ENCODE measurements at regions not wholly inside any gene's neighbourhood (a gene's known extent, or its start where the extent isn't known, plus 50 kb on each side); places are given as distances from the start of the nearest gene placed in this dataset.
A peak's percentile ranks its signal among the peaks of the same experiment; 100 is the strongest.
"Not testable (repeated sequence)": the region's sequence is repeated elsewhere in the genome, so short reads cannot be mapped to it uniquely, and the experiment has no call there.

DNA sequence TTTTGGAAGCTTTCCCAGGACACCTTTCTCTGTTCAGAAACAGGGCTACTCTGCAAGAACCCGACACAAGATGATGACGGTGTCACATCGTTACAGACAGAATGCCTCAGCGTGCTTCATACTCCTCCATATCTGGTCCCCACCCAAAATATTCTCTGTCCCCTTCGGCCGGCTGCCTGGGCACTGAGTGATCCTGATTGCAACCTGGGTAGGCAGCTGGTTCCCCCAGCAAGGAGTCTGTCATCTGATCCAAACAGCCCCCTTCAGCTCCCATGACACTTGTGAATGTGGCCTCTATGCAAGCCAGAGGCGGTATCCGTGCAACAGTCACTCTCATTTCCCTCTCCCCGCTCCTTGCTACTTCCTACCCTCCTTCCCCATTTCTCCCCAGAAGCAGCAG is 431.7 kb upstream of the B3GAT1 start:
- DNase-seq, result no peak
- Histone ChIP-seq H2AFZ (ENCODE audit: low read length) (no peak overlapping the region), H3K27me3 (ENCODE audit: low read length) (no peaks in the 10 kb centered on the region), H3K4me2 (ENCODE audit: low read depth, low read length, poor library complexity, severe bottlenecking) (no peak overlapping the region), H4K20me1 (ENCODE audit: insufficient read depth, low read depth, low read length) (no peaks in the 10 kb centered on the region), H3K36me3 (ENCODE audit: insufficient read depth, low read length) (no peaks in the 10 kb centered on the region), H3K9me2 (replicated peaks; ENCODE audit: insufficient read depth, low read length) (no peaks in the 10 kb centered on the region), H3K79me2 (ENCODE audit: low read length) (no peaks in the 10 kb centered on the region), H3K4me3 (ENCODE audit: low read length) (no peak overlapping the region), H3K27ac (ENCODE audit: low read length) (no peak overlapping the region), H3K9ac (ENCODE audit: low read length) (no peak overlapping the region), H3K4me1 (ENCODE audit: low read length) (peaks cover 28% of the 10 kb centered on the region), H3K9me3 (ENCODE audit: low read length) (no peaks in the 10 kb centered on the region)

DNA sequence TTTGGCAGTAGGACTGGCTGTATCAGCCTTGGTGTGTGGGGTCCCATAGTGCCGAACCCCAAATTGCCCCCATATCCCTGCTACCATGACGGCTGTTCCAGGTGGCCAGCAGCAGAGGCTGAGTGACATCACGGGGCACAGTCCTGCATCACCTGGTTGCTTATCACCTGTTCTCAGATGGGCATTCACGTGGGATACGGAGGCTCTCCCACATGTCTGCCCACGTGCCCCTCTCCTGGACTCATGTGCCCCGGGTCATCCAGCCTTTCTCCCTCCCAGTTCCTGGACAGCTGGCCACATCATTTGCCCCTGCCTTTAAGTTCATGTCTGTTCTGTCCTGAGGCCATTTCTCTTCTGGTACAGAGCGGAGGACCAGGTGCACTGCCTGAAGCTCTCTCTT is 431.0 kb upstream of the B3GAT1 start:
- no peaks in the 10 kb centered on the region for H3K36me3 ChIP-seq (ENCODE audit: insufficient read depth, low read length)
- no peaks in the 10 kb centered on the region for H3K79me2 ChIP-seq (ENCODE audit: low read length)
- no peaks in the 10 kb centered on the region for H4K20me1 ChIP-seq (ENCODE audit: insufficient read depth, low read depth, low read length)
- DNase-seq, result no peak
- H3K9me2 ChIP-seq (replicated peaks; ENCODE audit: insufficient read depth, low read length), result no peaks in the 10 kb centered on the region
- no peak overlapping the region for H2AFZ ChIP-seq (ENCODE audit: low read length)
- no peaks in the 10 kb centered on the region for H3K27me3 ChIP-seq (ENCODE audit: low read length)
- peaks cover 28% of the 10 kb centered on the region for H3K4me1 ChIP-seq (ENCODE audit: low read length)
- H3K9ac ChIP-seq (ENCODE audit: low read length), result no peak overlapping the region
- no peaks in the 10 kb centered on the region for H3K9me3 ChIP-seq (ENCODE audit: low read length)
- H3K4me2 ChIP-seq (ENCODE audit: low read depth, low read length, poor library complexity, severe bottlenecking), result no peak overlapping the region
- no peak overlapping the region for H3K4me3 ChIP-seq (ENCODE audit: low read length)
- no peak overlapping the region for H3K27ac ChIP-seq (ENCODE audit: low read length)

DNA sequence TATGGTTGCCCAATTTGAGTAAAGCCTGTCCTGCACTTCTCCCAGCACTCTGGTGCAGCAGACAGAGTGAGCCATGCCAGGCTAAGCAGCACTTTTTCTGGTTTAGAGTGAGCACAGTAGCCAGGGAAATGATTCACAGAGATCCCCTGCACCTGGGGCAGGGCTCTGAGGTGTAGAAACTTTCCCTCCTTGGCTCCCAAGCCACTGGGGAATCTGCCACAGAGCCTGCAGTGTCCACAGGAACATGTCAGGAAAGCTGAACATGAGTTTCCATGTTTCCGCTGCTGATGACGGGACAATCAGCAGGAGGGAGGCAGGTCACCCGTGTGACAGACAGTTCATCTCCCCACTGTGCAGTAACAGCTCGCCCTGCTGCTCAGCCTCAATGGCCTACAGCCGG is 429.9 kb upstream of the B3GAT1 start:
- H3K27me3 ChIP-seq (ENCODE audit: low read length), result no peaks in the 10 kb centered on the region
- H3K4me3 ChIP-seq (ENCODE audit: low read length), result peak overlapping the region; percentile 71; the same call in 1 of the 2 replicates
- H3K9me2 ChIP-seq (replicated peaks; ENCODE audit: insufficient read depth, low read length), result no peaks in the 10 kb centered on the region
- H3K79me2 ChIP-seq (ENCODE audit: low read length), result no peaks in the 10 kb centered on the region
- H3K4me2 ChIP-seq (ENCODE audit: low read depth, low read length, poor library complexity, severe bottlenecking), result peak overlapping the region; percentile 92
- no peaks in the 10 kb centered on the region for H3K36me3 ChIP-seq (ENCODE audit: insufficient read depth, low read length)
- peak overlapping the region; percentile 84 for H3K9ac ChIP-seq (ENCODE audit: low read length)
- peaks cover 28% of the 10 kb centered on the region for H3K4me1 ChIP-seq (ENCODE audit: low read length)
- no peaks in the 10 kb centered on the region for H4K20me1 ChIP-seq (ENCODE audit: insufficient read depth, low read depth, low read length)
- H2AFZ ChIP-seq (ENCODE audit: low read length), result peak overlapping the region; percentile 56; the same call in 1 of the 2 replicates
- no peak for DNase-seq
- no peak overlapping the region for H3K27ac ChIP-seq (ENCODE audit: low read length)
- H3K9me3 ChIP-seq (ENCODE audit: low read length), result no peaks in the 10 kb centered on the region

DNA sequence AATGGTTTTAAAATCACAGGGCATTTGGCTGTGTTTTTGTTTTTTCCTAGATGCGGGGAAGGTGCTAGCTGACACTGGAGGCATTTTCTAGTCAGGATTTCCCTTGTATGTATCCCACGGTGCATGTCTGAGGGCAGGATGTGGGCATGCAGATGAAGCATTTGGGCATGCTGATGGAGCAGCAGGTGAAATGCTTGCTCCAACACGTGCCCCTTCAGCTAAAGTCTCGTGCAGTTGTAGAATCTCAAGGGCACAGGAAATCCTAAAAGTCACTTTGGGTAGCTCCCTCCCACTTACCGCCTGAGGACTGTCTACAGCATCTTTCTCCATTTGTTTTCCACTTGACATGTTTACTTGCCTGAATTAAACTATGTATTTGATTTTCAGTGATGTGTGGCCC is 429.4 kb upstream of the B3GAT1 start:
- Histone ChIP-seq H3K4me1 (ENCODE audit: low read length) (peaks cover 28% of the 10 kb centered on the region), H3K27ac (ENCODE audit: low read length) (no peak overlapping the region), H3K9ac (ENCODE audit: low read length) (peak overlapping the region; percentile 84), H3K79me2 (ENCODE audit: low read length) (no peaks in the 10 kb centered on the region), H3K27me3 (ENCODE audit: low read length) (no peaks in the 10 kb centered on the region), H3K36me3 (ENCODE audit: insufficient read depth, low read length) (no peaks in the 10 kb centered on the region), H3K4me2 (ENCODE audit: low read depth, low read length, poor library complexity, severe bottlenecking) (peak overlapping the region; percentile 92), H3K4me3 (ENCODE audit: low read length) (peak overlapping the region; percentile 71), H2AFZ (ENCODE audit: low read length) (peak overlapping the region; percentile 56), H3K9me3 (ENCODE audit: low read length) (no peaks in the 10 kb centered on the region), H4K20me1 (ENCODE audit: insufficient read depth, low read depth, low read length) (no peaks in the 10 kb centered on the region), H3K9me2 (replicated peaks; ENCODE audit: insufficient read depth, low read length) (no peaks in the 10 kb centered on the region)
- DNase-seq, result no peak

DNA sequence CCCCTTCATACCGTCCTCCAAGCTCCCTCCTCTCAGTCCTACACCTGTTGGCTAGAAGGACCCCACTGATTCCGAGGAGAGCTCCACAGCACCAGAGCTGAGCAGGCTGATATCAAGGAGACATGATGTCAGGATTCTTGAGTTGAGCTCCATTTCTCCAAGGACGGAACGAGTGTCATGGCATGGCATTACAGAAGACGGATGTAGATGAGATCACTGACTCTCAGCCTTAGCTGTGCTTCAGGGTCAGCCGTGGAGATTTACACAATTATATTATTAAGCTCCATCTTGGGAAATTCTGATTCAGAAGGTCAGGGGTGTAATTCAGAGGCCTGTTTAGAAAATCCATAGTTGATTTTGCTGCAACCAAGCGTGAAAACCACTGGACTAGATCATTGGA is 428.9 kb upstream of the B3GAT1 start:
- H3K9me3 ChIP-seq (ENCODE audit: low read length), result no peaks in the 10 kb centered on the region
- H4K20me1 ChIP-seq (ENCODE audit: insufficient read depth, low read depth, low read length), result no peaks in the 10 kb centered on the region
- no peak for DNase-seq
- no peaks in the 10 kb centered on the region for H3K36me3 ChIP-seq (ENCODE audit: insufficient read depth, low read length)
- peaks cover 28% of the 10 kb centered on the region for H3K4me1 ChIP-seq (ENCODE audit: low read length)
- peak overlapping the region; percentile 71 for H3K4me3 ChIP-seq (ENCODE audit: low read length)
- H3K27me3 ChIP-seq (ENCODE audit: low read length), result no peaks in the 10 kb centered on the region
- no peaks in the 10 kb centered on the region for H3K79me2 ChIP-seq (ENCODE audit: low read length)
- peak overlapping the region; percentile 75; the same call in 1 of the 2 replicates for H2AFZ ChIP-seq (ENCODE audit: low read length)
- peak overlapping the region; percentile 83 for H3K27ac ChIP-seq (ENCODE audit: low read length)
- H3K9me2 ChIP-seq (replicated peaks; ENCODE audit: insufficient read depth, low read length), result no peaks in the 10 kb centered on the region
- peak overlapping the region; percentile 92 for H3K4me2 ChIP-seq (ENCODE audit: low read depth, low read length, poor library complexity, severe bottlenecking)
- peak overlapping the region; percentile 84 for H3K9ac ChIP-seq (ENCODE audit: low read length)

DNA sequence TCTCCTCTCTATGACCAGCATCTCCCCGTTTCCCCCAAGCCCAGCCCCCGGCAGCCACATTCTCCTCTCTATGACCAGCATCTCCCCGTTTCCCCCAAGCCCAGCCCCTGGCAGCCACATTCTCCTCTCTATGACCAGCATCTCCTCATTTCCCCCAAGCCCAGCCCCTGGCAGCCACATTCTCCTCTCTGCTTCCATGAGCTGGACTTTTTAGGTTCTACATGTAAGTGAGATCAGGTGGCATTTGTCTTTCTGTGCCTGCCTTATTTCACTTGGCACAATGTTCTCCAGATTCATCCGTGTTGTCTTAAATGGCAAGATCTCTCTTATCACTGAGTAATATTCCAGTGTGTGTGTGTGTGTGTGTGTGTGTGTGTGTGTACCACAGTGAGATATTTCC is 428.1 kb upstream of the B3GAT1 start:
- H3K4me3 ChIP-seq (ENCODE audit: low read length), result peak overlapping the region; percentile 71
- DNase-seq, result peak; percentile 75
- peak overlapping the region; percentile 92 for H3K4me2 ChIP-seq (ENCODE audit: low read depth, low read length, poor library complexity, severe bottlenecking)
- H2AFZ ChIP-seq (ENCODE audit: low read length), result 0 out of 2 replicates have a peak overlapping the region, but pooled peaks have one; percentile 71
- H3K9ac ChIP-seq (ENCODE audit: low read length), result peak overlapping the region; percentile 84
- not testable (repeated sequence) for H3K9me2 ChIP-seq (replicated peaks; ENCODE audit: insufficient read depth, low read length); H3K79me2 ChIP-seq (ENCODE audit: low read length); H4K20me1 ChIP-seq (ENCODE audit: insufficient read depth, low read depth, low read length); H3K36me3 ChIP-seq (ENCODE audit: insufficient read depth, low read length); H3K27me3 ChIP-seq (ENCODE audit: low read length); H3K9me3 ChIP-seq (ENCODE audit: low read length)
- H3K27ac ChIP-seq (ENCODE audit: low read length), result peak overlapping the region; percentile 83
- peaks cover 28% of the 10 kb centered on the region for H3K4me1 ChIP-seq (ENCODE audit: low read length)

DNA sequence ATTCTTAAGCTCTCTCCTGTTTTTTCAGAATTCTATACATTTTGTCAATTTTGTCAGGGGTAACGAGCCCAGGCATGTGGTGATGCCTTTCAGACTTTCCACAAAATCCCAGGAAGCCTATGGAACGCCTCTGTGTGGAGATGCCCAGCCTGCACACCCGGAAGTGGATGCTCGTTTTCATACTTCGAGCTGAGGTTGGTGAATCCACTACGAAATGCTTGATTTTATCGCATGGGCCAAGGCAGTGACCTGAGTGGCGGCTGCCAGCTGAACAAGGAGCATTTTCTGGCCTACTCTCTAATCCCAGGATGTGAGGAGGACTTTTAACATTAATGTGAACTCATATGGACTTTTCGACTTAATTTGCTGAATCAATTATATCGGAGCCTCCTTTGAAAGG is 426.7 kb upstream of the B3GAT1 start:
- no peak overlapping the region for H3K27ac ChIP-seq (ENCODE audit: low read length)
- no peaks in the 10 kb centered on the region for H3K36me3 ChIP-seq (ENCODE audit: insufficient read depth, low read length)
- H3K4me1 ChIP-seq (ENCODE audit: low read length), result peaks cover 28% of the 10 kb centered on the region

DNA sequence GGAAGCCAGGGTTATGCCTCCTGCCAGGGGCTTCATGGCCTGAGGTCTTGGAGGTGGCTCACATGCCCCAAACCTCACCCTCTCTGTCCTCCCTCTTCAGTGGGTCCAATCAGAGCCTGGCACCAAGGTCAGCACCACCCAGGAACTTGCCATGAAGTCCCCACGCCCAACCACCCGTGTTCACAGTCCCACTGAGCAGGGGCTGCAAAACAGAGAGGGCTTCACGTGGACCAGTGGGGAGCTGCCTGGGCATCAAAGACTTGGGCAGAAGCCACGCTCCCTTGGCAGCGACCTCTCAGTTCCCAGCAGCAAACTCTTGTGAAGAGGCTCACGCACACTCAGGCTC is 425.8 kb upstream of the B3GAT1 start:
- Histone ChIP-seq H3K36me3 (ENCODE audit: insufficient read depth, low read length) (no peaks in the 10 kb centered on the region), H3K27ac (ENCODE audit: low read length) (no peak overlapping the region), H3K27me3 (ENCODE audit: low read length) (no peaks in the 10 kb centered on the region), H3K9me3 (ENCODE audit: low read length) (no peaks in the 10 kb centered on the region), H4K20me1 (ENCODE audit: insufficient read depth, low read depth, low read length) (no peaks in the 10 kb centered on the region), H3K79me2 (ENCODE audit: low read length) (no peaks in the 10 kb centered on the region), H3K4me2 (ENCODE audit: low read depth, low read length, poor library complexity, severe bottlenecking) (no peak overlapping the region), H3K4me1 (ENCODE audit: low read length) (peaks cover 28% of the 10 kb centered on the region), H3K9me2 (replicated peaks; ENCODE audit: insufficient read depth, low read length) (no peaks in the 10 kb centered on the region), H3K9ac (ENCODE audit: low read length) (no peak overlapping the region), H3K4me3 (ENCODE audit: low read length) (no peak overlapping the region), H2AFZ (ENCODE audit: low read length) (no peak overlapping the region)
- DNase-seq, result no peak

More for the DNA sequence above, 426.7 kb upstream of the B3GAT1 start:
- DNase-seq, result no peak
- no peaks in the 10 kb centered on the region for H3K9me2 ChIP-seq (replicated peaks; ENCODE audit: insufficient read depth, low read length)
- H2AFZ ChIP-seq (ENCODE audit: low read length), result no peak overlapping the region
- H3K79me2 ChIP-seq (ENCODE audit: low read length), result no peaks in the 10 kb centered on the region
- H3K27me3 ChIP-seq (ENCODE audit: low read length), result no peaks in the 10 kb centered on the region
- no peak overlapping the region for H3K4me2 ChIP-seq (ENCODE audit: low read depth, low read length, poor library complexity, severe bottlenecking)
- no peak overlapping the region for H3K4me3 ChIP-seq (ENCODE audit: low read length)
- H4K20me1 ChIP-seq (ENCODE audit: insufficient read depth, low read depth, low read length), result no peaks in the 10 kb centered on the region
- no peak overlapping the region for H3K9ac ChIP-seq (ENCODE audit: low read length)
- H3K9me3 ChIP-seq (ENCODE audit: low read length), result no peaks in the 10 kb centered on the region

All from Karpas-422 (cell line).